MCF 10A (cell line): ENCODE measurements at regions not wholly inside any gene's neighbourhood (a gene's known extent, or its start where the extent isn't known, plus 50 kb on each side); places are given as distances from the start of the nearest gene placed in this dataset.
"Not testable (repeated sequence)": the region's sequence is repeated elsewhere in the genome, so short reads cannot be mapped to it uniquely, and the experiment has no call there.

ENCODE experiments used
- BruUV-seq: library from RNA; stranded (reverse); fragments of 400-500 nt; replicated peaks from 2 replicates; lab custom pipeline; 2021; lab: Mats Ljungman, UMichigan
- CTCF ChIA-PET: fragments of 300-600 bp; sonication (Branson Sonifier 250); formaldehyde crosslinking; extraction: SDS; loops from one replicate; lab custom pipeline; 2021; ENCODE audit warnings: antibody characterized with exemption, inconsistent platforms; lab: Yijun Ruan, JAX
- POLR2A ChIA-PET: fragments of 300-600, 350-650 bp; sonication (Branson Sonifier 250); formaldehyde crosslinking; extraction: SDS; loops from one replicate; lab custom pipeline; 2020; ENCODE audit warnings: antibody characterized with exemption, inconsistent platforms; lab: Yijun Ruan, JAX
- DNase-seq: peaks from one replicate; pipeline ENCODE4 v3.0.0-alpha.2; 2018; ENCODE audit not compliant: unreplicated experiment
- H3K27ac Mint-ChIP-seq: one replicate; pipeline ENCODE4 v1.8.0; 2022; ENCODE audit warnings: mild to moderate bottlenecking, low read depth, mixed read lengths; ENCODE audit not compliant: unreplicated experiment
- H3K27me3 Mint-ChIP-seq: one replicate; pipeline ENCODE4 v1.8.0; 2022; ENCODE audit warnings: mixed read lengths; ENCODE audit not compliant: insufficient read depth, unreplicated experiment
- H3K36me3 Mint-ChIP-seq: one replicate; pipeline ENCODE4 v1.8.0; 2022; ENCODE audit warnings: mild to moderate bottlenecking, moderate library complexity, mixed read lengths; ENCODE audit not compliant: insufficient read depth, unreplicated experiment
- H3K4me1 Mint-ChIP-seq: one replicate; pipeline ENCODE4 v1.8.0; 2022; ENCODE audit warnings: mixed read lengths; ENCODE audit not compliant: insufficient read depth, unreplicated experiment
- H3K4me3 Mint-ChIP-seq: one replicate; pipeline ENCODE4 v1.8.0; 2022; ENCODE audit warnings: mild to moderate bottlenecking, moderate library complexity, mixed read lengths; ENCODE audit not compliant: unreplicated experiment
- H3K9me3 Mint-ChIP-seq: one replicate; pipeline ENCODE4 v1.8.0; 2022; ENCODE audit warnings: mixed read lengths; ENCODE audit not compliant: unreplicated experiment
- CTCF ChIP-seq: fragments of 200-600 bp; IDR thresholded peaks from one replicate; pipeline ENCODE4 v1.8.0; 2022; ENCODE audit warnings: antibody characterized with exemption, mild to moderate bottlenecking; ENCODE audit not compliant: unreplicated experiment
- intact Hi-C: fragments of 100-400 bp; cut with micrococcal nuclease; formaldehyde crosslinking; loops from 2 replicates; pipeline ENCODE4 v1.14.1; 2022

- no peaks in the 10 kb centered on the region for H3K27me3 Mint-ChIP-seq
- H3K9me3 Mint-ChIP-seq, result peaks cover 8% of the 10 kb centered on the region
- no peak overlapping the region for H3K27ac Mint-ChIP-seq
- peaks cover 6% of the 10 kb centered on the region for H3K4me1 Mint-ChIP-seq
- no TSS peak for BruUV-seq
- DNase-seq, result no peak
- H3K4me3 Mint-ChIP-seq, result no peak overlapping the region
- ChIA-PET CTCF (no interaction called here), POLR2A (no interaction called here)
- H3K36me3 Mint-ChIP-seq, result no peaks in the 10 kb centered on the region
- no peak for TF ChIP-seq CTCF
- intact Hi-C loops, result no loop called here
Observed at GRCh38 chr3:110697961-110698360, 373.7 kb upstream of the NECTIN3 start.

- H3K4me1 Mint-ChIP-seq, H3K4me3 Mint-ChIP-seq, H3K27ac Mint-ChIP-seq, DNase-seq, H3K27me3 Mint-ChIP-seq, BruUV-seq, H3K36me3 Mint-ChIP-seq, CTCF ChIA-PET, POLR2A ChIA-PET, intact Hi-C loops: not testable (repeated sequence)
- H3K9me3 Mint-ChIP-seq, result peaks cover 20% of the 10 kb centered on the region
Observed at GRCh38 chr3:110704332-110704731, 367.3 kb upstream of the NECTIN3 start.

- Mint-ChIP-seq H3K4me3 (no peak overlapping the region), H3K27ac (no peak overlapping the region), H3K27me3 (no peaks in the 10 kb centered on the region), H3K4me1 (no peaks in the 10 kb centered on the region), H3K36me3 (no peaks in the 10 kb centered on the region), H3K9me3 (peaks cover 12% of the 10 kb centered on the region)
- no TSS peak for BruUV-seq
- POLR2A ChIA-PET, result no interaction called here
- intact Hi-C loops, result no loop called here
- no peak for DNase-seq
- no peak for TF ChIP-seq CTCF
- CTCF ChIA-PET, result no interaction called here
Observed at GRCh38 chr3:110708156-110708555, 363.5 kb upstream of the NECTIN3 start.

GRCh38 chr3:110710156-110710555 is 361.5 kb upstream of the NECTIN3 start:
- no peaks in the 10 kb centered on the region for H3K27me3 Mint-ChIP-seq
- no peak for DNase-seq
- CTCF ChIA-PET, result no interaction called here

More at GRCh38 chr3:110710156-110710555, 361.5 kb upstream of the NECTIN3 start:
- no peaks in the 10 kb centered on the region for H3K4me1 Mint-ChIP-seq
- no peaks in the 10 kb centered on the region for H3K36me3 Mint-ChIP-seq
- H3K9me3 Mint-ChIP-seq, result peaks cover 8% of the 10 kb centered on the region
- POLR2A ChIA-PET, result no interaction called here
- intact Hi-C loops, result no loop called here
- TF ChIP-seq CTCF, result no peak
- no peak overlapping the region for H3K4me3 Mint-ChIP-seq
- H3K27ac Mint-ChIP-seq, result no peak overlapping the region
- no TSS peak for BruUV-seq
